ENCODE measurements at regions not wholly inside any gene's neighbourhood (a gene's known extent, or its start where the extent isn't known, plus 50 kb on each side); places are given as distances from the start of the nearest gene placed in this dataset.
A peak's percentile ranks its signal among the peaks of the same experiment; 100 is the strongest.
"Not testable (repeated sequence)": the region's sequence is repeated elsewhere in the genome, so short reads cannot be mapped to it uniquely, and the experiment has no call there.

- DNase-seq = not testable (repeated sequence)
Observed at GRCh38 chr6:154639196-154639595, 94.0 kb upstream of the SCAF8 start.

- DNase-seq = no peak
Observed at GRCh38 chr6:154648188-154648887, 84.9 kb upstream of the SCAF8 start.

GRCh38 chr6:154648888-154649205 lies 84.4 kb upstream of the SCAF8 start:
- no peak for DNase-seq

- no peak for DNase-seq
Observed at GRCh38 chr6:154649721-154650120, 83.5 kb upstream of the SCAF8 start.

GRCh38 chr6:154650351-154650750 lies 82.9 kb upstream of the SCAF8 start:
- no peak for DNase-seq

- DNase-seq = no peak
Observed at GRCh38 chr6:154651656-154652055, 81.6 kb upstream of the SCAF8 start.

- peak; percentile 24 for DNase-seq
Observed at GRCh38 chr6:154653385-154653784, 79.8 kb upstream of the SCAF8 start.

- peak; percentile 61 for DNase-seq
Observed at GRCh38 chr6:154653853-154654252, 79.4 kb upstream of the SCAF8 start.

GRCh38 chr6:154656660-154657059 lies 76.6 kb upstream of the SCAF8 start:
- no peak for DNase-seq

- DNase-seq = no peak
Observed at GRCh38 chr6:154661768-154662167, 71.4 kb upstream of the SCAF8 start.

- DNase-seq = no peak
Observed at GRCh38 chr6:154664287-154664686, 68.9 kb upstream of the SCAF8 start.

- no peak for DNase-seq
Observed at GRCh38 chr6:154668156-154668555, 65.1 kb upstream of the SCAF8 start.

- DNase-seq = no peak
Observed at GRCh38 chr6:154672086-154672485, 61.1 kb upstream of the SCAF8 start.

GRCh38 chr6:154673919-154674318 lies 59.3 kb upstream of the SCAF8 start:
- DNase-seq = no peak

- DNase-seq = peak; percentile 95
Observed at GRCh38 chr6:154675602-154676088, 57.6 kb upstream of the SCAF8 start.

- no peak for DNase-seq
Observed at GRCh38 chr6:154682633-154683125, 50.5 kb upstream of the SCAF8 start.

All from fibroblast of upper back skin (primary cell).